Left lung (tissue), 4 donors: ENCODE measurements at regions not wholly inside any gene's neighbourhood (a gene's known extent, or its start where the extent isn't known, plus 50 kb on each side); places are given as distances from the start of the nearest gene placed in this dataset.
"Not testable (repeated sequence)": the region's sequence is repeated elsewhere in the genome, so short reads cannot be mapped to it uniquely, and the experiment has no call there.

Source experiments
- ATAC-seq: fragments of 200-7000 bp; cut with Tn5 transposase; one replicate; pipeline ENCODE4 v1.9.1; 2020; ENCODE audit warnings: moderate library complexity
- DNase-seq, 4 donors: peaks; one replicate each; pipeline ENCODE4 v3.0.0-alpha.2; 2013 to 2020
- H3K27ac ChIP-seq, 2 donors: fragments of 200-600 bp; sonication (generic) in 1 of 2; one replicate each; pipeline versions ENCODE4 v1.5.0 to v1.8.0; 2020 to 2021
- H3K27me3 ChIP-seq, 2 donors: fragments of 200-600 bp; sonication (generic) in 1 of 2; one replicate each; pipeline versions ENCODE4 v1.5.0 to v1.8.0; 2020 to 2021
- H3K36me3 ChIP-seq, 2 donors: fragments of 200-600 bp; sonication (generic) in 1 of 2; one replicate each; pipeline versions ENCODE4 v1.5.0 to v1.8.0; 2020 to 2021
- H3K4me1 ChIP-seq, 2 donors: fragments of 200-600 bp; one replicate each; pipeline ENCODE4 v1.8.0; 2021
- H3K4me3 ChIP-seq, 2 donors: fragments of 200-600 bp; sonication (generic) in 1 of 2; one replicate each; pipeline versions ENCODE4 v1.5.0 to v1.8.0; 2020 to 2021; ENCODE audit warnings: mild to moderate bottlenecking in 1 of 2
- H3K9me3 ChIP-seq, 2 donors: fragments of 200-600 bp; sonication (generic) in 1 of 2; one replicate each; pipeline versions ENCODE4 v1.5.0 to v1.8.0; 2020 to 2021
- intact Hi-C, 2 donors: fragments of 100-400 bp; cut with DNase I; formaldehyde crosslinking; loops; one replicate each; pipeline versions ENCODE4 v1.11.2 to v1.14.2; 2022
- TF ChIP-seq, protein P1 (sequence below), 2 donors: fragments of 200-600 bp; sonication (generic) in 1 of 2; IDR thresholded peaks; one replicate each; pipeline versions ENCODE4 v1.5.0 to v1.8.0; 2021; ENCODE audit warnings: antibody characterized with exemption in 2 of 2
- donor health status: DM: no; HTN: yes; CAD: no.
- donor health status: DM: no; HTN: no; CAD: no.

DNA sequence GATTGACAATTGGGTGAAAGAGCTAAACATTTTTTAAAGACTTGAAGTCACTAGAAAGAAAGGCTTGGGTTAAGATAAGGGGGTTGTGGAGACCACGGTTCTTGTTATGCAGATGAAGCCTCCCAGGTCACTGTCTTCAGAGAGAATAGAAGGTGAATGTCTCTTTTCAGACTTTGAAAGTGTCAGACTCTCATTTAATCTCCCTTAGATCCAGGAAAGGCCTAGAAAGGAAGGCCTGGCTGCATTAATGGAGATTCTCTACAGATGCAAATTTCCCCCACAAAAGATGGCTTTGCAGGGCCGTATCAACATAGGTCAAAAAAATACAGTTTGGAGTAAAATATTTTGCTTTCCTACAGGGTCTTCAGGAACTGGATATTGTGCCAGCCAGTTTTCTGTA is 193.9 kb downstream of the RTP5 start:
- Histone ChIP-seq H3K27ac (no peak overlapping the region), H3K27me3 (peaks cover 0 to 17% of the 10 kb centered on the region in 2 donors), H3K4me1 (no peaks in the 10 kb centered on the region), H3K4me3 (no peak overlapping the region), H3K36me3 (no peaks in the 10 kb centered on the region), H3K9me3 (peaks cover 0 to 12% of the 10 kb centered on the region in 2 donors)
- ATAC-seq (no peak), DNase-seq (no peak)
- TF ChIP-seq, protein P1, sequence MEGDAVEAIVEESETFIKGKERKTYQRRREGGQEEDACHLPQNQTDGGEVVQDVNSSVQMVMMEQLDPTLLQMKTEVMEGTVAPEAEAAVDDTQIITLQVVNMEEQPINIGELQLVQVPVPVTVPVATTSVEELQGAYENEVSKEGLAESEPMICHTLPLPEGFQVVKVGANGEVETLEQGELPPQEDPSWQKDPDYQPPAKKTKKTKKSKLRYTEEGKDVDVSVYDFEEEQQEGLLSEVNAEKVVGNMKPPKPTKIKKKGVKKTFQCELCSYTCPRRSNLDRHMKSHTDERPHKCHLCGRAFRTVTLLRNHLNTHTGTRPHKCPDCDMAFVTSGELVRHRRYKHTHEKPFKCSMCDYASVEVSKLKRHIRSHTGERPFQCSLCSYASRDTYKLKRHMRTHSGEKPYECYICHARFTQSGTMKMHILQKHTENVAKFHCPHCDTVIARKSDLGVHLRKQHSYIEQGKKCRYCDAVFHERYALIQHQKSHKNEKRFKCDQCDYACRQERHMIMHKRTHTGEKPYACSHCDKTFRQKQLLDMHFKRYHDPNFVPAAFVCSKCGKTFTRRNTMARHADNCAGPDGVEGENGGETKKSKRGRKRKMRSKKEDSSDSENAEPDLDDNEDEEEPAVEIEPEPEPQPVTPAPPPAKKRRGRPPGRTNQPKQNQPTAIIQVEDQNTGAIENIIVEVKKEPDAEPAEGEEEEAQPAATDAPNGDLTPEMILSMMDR (IDR thresholded peaks at IDR 0.05), result no peak
- intact Hi-C loops, result no loop called here

DNA sequence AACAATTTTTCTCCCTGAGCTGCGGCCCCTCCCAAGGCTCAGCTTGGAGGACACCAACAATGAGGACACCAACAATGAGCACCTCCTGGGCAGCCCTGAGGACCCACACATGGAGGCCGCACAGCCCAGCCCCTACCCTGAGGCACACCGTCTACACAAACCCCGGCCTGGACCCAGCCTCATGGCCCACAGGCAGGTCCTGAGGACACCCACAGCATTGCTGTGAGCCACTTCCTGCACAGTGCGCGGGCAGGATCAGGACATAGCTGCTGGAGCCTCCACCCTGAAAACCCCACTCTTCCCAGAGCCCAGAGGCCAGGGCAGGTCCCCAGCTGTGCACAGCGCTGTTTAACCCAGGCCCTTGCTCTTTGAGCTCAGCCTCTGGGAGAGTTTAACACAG is 194.3 kb downstream of the RTP5 start:
- Histone ChIP-seq H3K36me3 (no peaks in the 10 kb centered on the region), H3K4me3 (no peak overlapping the region), H3K27ac (no peak overlapping the region), H3K27me3 (peaks cover 0 to 17% of the 10 kb centered on the region in 2 donors), H3K9me3 (peaks cover 0 to 12% of the 10 kb centered on the region in 2 donors), H3K4me1 (no peaks in the 10 kb centered on the region)
- intact Hi-C loops, result no loop called here
- peak in 1 of 4 donors; percentile 65 for DNase-seq
- TF ChIP-seq, protein P1 (IDR thresholded peaks at IDR 0.05), result no peak
- no peak for ATAC-seq

DNA sequence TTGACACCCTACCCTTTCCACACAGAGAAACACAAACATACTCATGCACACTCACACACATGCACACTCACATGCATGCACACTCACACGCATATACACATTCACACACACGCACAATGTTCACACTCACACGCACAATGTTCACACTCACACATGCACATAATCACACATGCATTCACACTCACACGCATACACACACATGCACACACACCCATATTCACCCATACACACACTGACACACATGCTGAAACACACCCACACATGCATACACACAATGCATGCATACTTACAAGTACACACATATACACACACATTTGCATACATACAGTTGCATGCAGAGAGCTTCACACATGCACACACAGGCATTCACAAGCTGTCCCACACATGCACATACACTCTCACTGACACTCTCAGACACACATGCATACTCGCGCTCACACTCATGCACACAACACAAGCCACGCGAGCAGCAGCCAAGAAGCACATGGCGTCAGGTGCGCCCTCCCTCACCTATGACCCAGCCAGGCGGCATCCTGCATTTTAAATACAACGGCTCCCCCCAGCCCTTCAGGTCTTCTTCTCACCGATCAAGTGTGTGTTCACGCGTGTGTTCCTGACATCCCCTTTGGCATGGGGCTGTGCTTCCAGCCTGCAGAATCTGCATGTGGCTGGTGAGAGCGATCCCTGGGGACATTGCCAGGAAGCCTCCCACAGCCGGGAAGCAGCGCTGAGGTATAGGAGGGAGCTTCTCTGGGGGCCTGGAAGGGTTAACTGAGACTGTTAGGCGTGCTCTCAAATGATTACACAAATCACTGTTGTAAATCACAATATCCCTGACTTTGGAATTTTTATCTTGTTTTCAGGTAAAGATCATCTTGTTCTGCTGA is 195.1 kb downstream of the RTP5 start:
- Histone ChIP-seq H3K9me3 (peaks cover 0 to 12% of the 10 kb centered on the region in 2 donors), H3K36me3 (no peaks in the 10 kb centered on the region), H3K27me3 (peaks cover 0 to 21% of the 10 kb centered on the region in 2 donors), H3K27ac (no peak overlapping the region), H3K4me3 (no peak overlapping the region), H3K4me1 (no peaks in the 10 kb centered on the region)
- DNase-seq (no peak), ATAC-seq (no peak)
- TF ChIP-seq, protein P1 (IDR thresholded peaks at IDR 0.05), result no peak
- intact Hi-C loops, result no loop called here

DNA sequence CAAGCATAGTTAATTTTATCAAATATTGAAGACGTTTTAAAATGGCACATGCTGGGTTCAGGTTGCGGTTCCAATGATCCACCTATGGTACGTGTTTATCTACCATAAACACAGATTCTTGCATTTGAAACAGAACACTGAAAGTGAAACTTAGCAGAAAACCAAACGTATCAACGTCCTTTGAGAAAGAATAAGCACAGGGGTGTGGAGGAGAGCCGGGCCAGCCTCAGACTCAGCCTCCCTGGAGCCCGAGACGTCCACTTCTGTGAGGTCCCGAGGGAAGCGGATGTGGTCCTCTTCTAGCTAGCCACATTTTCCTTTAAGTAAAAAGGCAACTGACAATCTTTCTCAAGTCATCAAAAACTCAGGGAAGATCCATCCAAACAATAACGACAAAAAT is 195.9 kb downstream of the RTP5 start:
- peaks cover 0 to 7% of the 10 kb centered on the region in 2 donors for H3K9me3 ChIP-seq
- peaks cover 0 to 21% of the 10 kb centered on the region in 2 donors for H3K27me3 ChIP-seq
- DNase-seq (no peak), ATAC-seq (no peak)
- H3K36me3 ChIP-seq, result no peaks in the 10 kb centered on the region
- H3K4me1 ChIP-seq, result no peaks in the 10 kb centered on the region
- no peak overlapping the region for H3K4me3 ChIP-seq
- H3K27ac ChIP-seq, result no peak overlapping the region
- TF ChIP-seq, protein P1 (IDR thresholded peaks at IDR 0.05), result no peak
- intact Hi-C loops, result no loop called here

DNA sequence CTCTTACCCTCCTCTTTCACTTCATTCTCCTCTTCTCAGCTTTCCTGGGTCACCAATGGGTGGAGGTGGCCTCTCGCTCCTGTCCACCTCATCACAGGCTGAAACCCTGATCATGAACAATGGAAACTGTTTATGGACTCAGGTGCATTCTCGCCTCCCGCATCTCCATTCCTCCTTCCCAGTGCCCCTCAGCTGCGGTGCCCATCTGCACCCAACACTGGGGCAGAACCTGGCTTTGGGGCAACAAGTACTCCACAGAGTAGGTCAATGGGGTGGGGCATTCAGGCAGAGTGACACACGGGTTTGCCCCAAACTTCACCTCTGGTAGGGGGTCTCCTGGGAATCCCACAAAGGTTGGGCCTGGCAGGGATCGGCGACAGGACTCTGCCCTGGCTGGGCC is 199.5 kb downstream of the RTP5 start:
- no peak for ATAC-seq
- Histone ChIP-seq H3K36me3 (no peaks in the 10 kb centered on the region), H3K27ac (no peak overlapping the region), H3K27me3 (peaks cover 0 to 21% of the 10 kb centered on the region in 2 donors), H3K4me3 (no peak overlapping the region), H3K9me3 (no peaks in the 10 kb centered on the region), H3K4me1 (no peaks in the 10 kb centered on the region)
- no peak for DNase-seq
- intact Hi-C loops, result no loop called here
- TF ChIP-seq, protein P1 (IDR thresholded peaks at IDR 0.05), result no peak

DNA sequence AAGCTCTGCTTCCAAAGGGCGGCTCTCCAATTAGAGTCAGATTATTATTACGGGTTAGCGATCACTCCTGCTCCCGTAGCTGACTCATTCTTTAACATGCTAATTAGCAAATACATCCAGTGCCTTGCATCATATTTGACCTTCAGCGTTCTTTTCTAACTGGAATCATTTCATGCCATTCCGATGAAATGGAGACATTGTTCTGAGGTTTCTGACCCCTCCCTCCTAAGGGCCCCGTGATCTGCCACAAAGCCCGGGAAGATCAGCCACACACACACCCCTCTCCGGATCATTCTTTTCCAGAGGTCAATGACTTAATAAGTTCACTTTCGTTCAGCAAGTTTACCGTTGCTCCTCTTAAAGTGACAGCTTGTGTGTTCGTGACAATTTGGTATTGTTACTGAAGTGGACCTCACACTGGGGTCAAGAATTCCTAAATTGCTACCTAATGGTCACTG is 200.4 kb downstream of the RTP5 start:
- H3K9me3 ChIP-seq, H3K4me3 ChIP-seq, H3K36me3 ChIP-seq, DNase-seq, H3K4me1 ChIP-seq, intact Hi-C loops, H3K27ac ChIP-seq: not testable (repeated sequence)
- H3K27me3 ChIP-seq, result peaks cover 0 to 14% of the 10 kb centered on the region in 2 donors
- ATAC-seq, result peak; percentile 79

DNA sequence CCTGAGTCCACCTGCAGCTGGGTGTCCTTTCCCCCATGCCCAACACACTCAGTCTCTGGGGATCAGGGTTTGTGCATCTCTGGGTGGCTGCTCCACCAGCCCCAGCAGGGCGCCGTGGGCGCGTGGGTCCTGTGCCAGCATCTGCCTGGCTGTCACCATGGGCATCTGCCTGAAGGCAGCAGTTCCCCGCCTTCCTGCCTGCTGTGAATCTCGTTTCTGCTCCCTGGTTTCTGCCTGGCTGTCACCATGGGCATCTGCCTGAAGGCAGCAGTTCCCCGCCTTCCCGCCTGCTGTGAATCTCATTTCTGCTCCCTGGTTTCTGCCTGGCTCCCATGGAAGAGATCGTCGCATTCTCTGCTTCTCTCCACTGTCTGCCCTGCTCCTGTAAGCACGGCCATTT is 201.2 kb downstream of the RTP5 start:
- intact Hi-C loops, H3K4me3 ChIP-seq, H3K27ac ChIP-seq, H3K9me3 ChIP-seq, H3K36me3 ChIP-seq, H3K4me1 ChIP-seq: not testable (repeated sequence)
- H3K27me3 ChIP-seq, result peaks cover 0 to 13% of the 10 kb centered on the region in 2 donors
- ATAC-seq (peak; percentile 10), DNase-seq (peak in 1 of 4 donors; percentile 78)

DNA sequence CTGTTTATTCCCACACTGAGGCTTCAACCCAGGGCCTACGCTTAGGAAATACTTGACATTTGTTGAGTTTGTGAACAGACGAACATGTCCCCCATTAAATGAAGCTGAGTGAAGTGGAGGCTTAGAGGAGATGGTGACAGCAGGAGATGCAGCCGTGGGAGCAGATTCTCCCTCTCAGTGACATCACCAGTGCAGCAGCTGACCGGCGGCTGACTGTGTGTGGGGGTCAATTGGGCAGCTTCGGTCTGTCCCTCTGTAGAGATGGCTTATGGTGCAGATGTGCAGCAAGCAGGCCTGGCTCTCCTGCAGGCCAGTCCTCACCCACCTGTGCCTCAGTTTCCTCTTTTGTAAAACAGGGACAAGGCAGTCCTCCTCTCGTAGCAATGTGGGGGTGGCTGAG is 201.8 kb downstream of the RTP5 start:
- H3K4me3 ChIP-seq, intact Hi-C loops: not testable (repeated sequence)
- peaks cover 0 to 13% of the 10 kb centered on the region in 2 donors for H3K27me3 ChIP-seq

More for the DNA sequence above, 201.8 kb downstream of the RTP5 start:
- not testable (repeated sequence) for ATAC-seq, H3K27ac ChIP-seq, H3K9me3 ChIP-seq, H3K36me3 ChIP-seq, DNase-seq, H3K4me1 ChIP-seq
